HFF-Myc (cell line): ENCODE measurements at regions not wholly inside any gene's neighbourhood (a gene's known extent, or its start where the extent isn't known, plus 50 kb on each side); places are given as distances from the start of the nearest gene placed in this dataset.

Experiments used
- DNase-seq: peaks from one replicate; pipeline ENCODE4 v3.0.0-alpha.2; 2011; ENCODE audit warnings: low read depth; ENCODE audit errors: extremely low read depth
- H3K4me3 ChIP-seq: replicated peaks from 2 replicates; pipeline ENCODE4 v1.5.1; 2011; ENCODE audit warnings: low read depth, mild to moderate bottlenecking, control low read depth, low read length
- CTCF ChIP-seq: IDR thresholded peaks from 2 replicates; pipeline ENCODE4 v1.5.1; 2012; ENCODE audit warnings: mild to moderate bottlenecking, low read depth, low read length, control low read depth; ENCODE audit errors: missing control alignments

- no peak for DNase-seq
- no peak overlapping the region for H3K4me3 ChIP-seq
- TF ChIP-seq CTCF: no peak
These were observed 1174.7 kb downstream of the PCDH18 start for GRCh38 chr4:136357556-136357955.

- H3K4me3 ChIP-seq: no peak overlapping the region
- TF ChIP-seq CTCF: no peak
- DNase-seq: no peak
These were observed 1176.3 kb downstream of the PCDH18 start for GRCh38 chr4:136355970-136356369.

GRCh38 chr4:136343340-136343739 lies 1189.0 kb downstream of the PCDH18 start:
- no peak for DNase-seq
- no peak for TF ChIP-seq CTCF
- H3K4me3 ChIP-seq: no peak overlapping the region

GRCh38 chr4:136342666-136343065 lies 1189.6 kb downstream of the PCDH18 start:
- TF ChIP-seq CTCF: no peak
- H3K4me3 ChIP-seq: no peak overlapping the region
- no peak for DNase-seq

GRCh38 chr4:136337216-136337615 lies 1195.1 kb downstream of the PCDH18 start:
- no peak overlapping the region for H3K4me3 ChIP-seq
- TF ChIP-seq CTCF: no peak
- no peak for DNase-seq

- H3K4me3 ChIP-seq: no peak overlapping the region
- DNase-seq: no peak
- TF ChIP-seq CTCF: no peak
These were observed 1195.8 kb downstream of the PCDH18 start for GRCh38 chr4:136336479-136336878.

- no peak overlapping the region for H3K4me3 ChIP-seq
- DNase-seq: no peak
- no peak for TF ChIP-seq CTCF
These were observed 1203.1 kb downstream of the PCDH18 start for GRCh38 chr4:136329042-136329662.
